Neural progenitor cell (in vitro differentiated cells): ENCODE measurements at regions not wholly inside any gene's neighbourhood (a gene's known extent, or its start where the extent isn't known, plus 50 kb on each side); places are given as distances from the start of the nearest gene placed in this dataset.

Source experiments
- DNase-seq: peaks from one replicate; pipeline ENCODE4 v3.0.0-alpha.2; 2016; ENCODE audit warnings: low spot score
- H2AFZ ChIP-seq: fragments of 200-600 bp; sonication (generic); replicated peaks from 2 replicates; pipeline ENCODE4 v1.6.1; 2016; ENCODE audit warnings: antibody characterized with exemption
- H3F3A ChIP-seq: fragments of 200-600 bp; sonication (generic); 2 replicates; pipeline ENCODE4 v1.6.1; 2016; ENCODE audit warnings: antibody characterized with exemption, low read depth
- H3K27ac ChIP-seq: fragments of 200-600 bp; sonication (generic); 2 replicates; pipeline ENCODE4 v1.5.1; 2016; ENCODE audit warnings: mild to moderate bottlenecking
- H3K27me3 ChIP-seq: fragments of 200-600 bp; sonication (generic); 2 replicates; pipeline ENCODE4 v1.6.1; 2016; ENCODE audit warnings: mild to moderate bottlenecking, moderate library complexity
- H3K36me3 ChIP-seq: fragments of 200-600 bp; sonication (generic); 2 replicates; pipeline ENCODE4 v1.5.1; 2016
- H3K4me1 ChIP-seq: fragments of 200-600 bp; sonication (generic); 2 replicates; pipeline ENCODE4 v1.6.1; 2016; ENCODE audit warnings: mixed run types
- H3K4me2 ChIP-seq: fragments of 200-600 bp; sonication (generic); 2 replicates; pipeline ENCODE4 v1.6.1; 2016
- H3K4me3 ChIP-seq: fragments of 200-600 bp; sonication (generic); 2 replicates; pipeline ENCODE4 v1.5.1; 2016
- H3K79me2 ChIP-seq: fragments of 200-600 bp; sonication (generic); 2 replicates; pipeline ENCODE4 v1.6.1; 2016; ENCODE audit warnings: low read depth
- H3K9ac ChIP-seq: fragments of 200-600 bp; sonication (generic); 2 replicates; pipeline ENCODE4 v1.6.1; 2016
- H3K9me3 ChIP-seq: fragments of 200-600 bp; sonication (generic); 2 replicates; pipeline ENCODE4 v1.5.1; 2016; ENCODE audit warnings: low read depth
- H4K20me1 ChIP-seq: fragments of 200-600 bp; sonication (generic); 2 replicates; pipeline ENCODE4 v1.6.1; 2016; ENCODE audit warnings: low read depth
- H3K27ac Mint-ChIP-seq: 3 replicates; pipeline ENCODE4 v1.8.0; 2021; ENCODE audit warnings: mixed read lengths
- H3K27me3 Mint-ChIP-seq: 2 replicates; pipeline ENCODE4 v1.8.0; 2022; ENCODE audit warnings: low read depth, mild to moderate bottlenecking, inconsistent platforms, moderate library complexity, mixed read lengths; ENCODE audit not compliant: insufficient read depth
- H3K36me3 Mint-ChIP-seq: 3 replicates; pipeline ENCODE4 v1.8.0; 2021; ENCODE audit warnings: mixed read lengths
- H3K4me1 Mint-ChIP-seq: 3 replicates; pipeline ENCODE4 v1.8.0; 2021; ENCODE audit warnings: mixed read lengths
- H3K4me3 Mint-ChIP-seq: 3 replicates; pipeline ENCODE4 v1.8.0; 2021; ENCODE audit warnings: mild to moderate bottlenecking, moderate library complexity, mixed read lengths
- H3K9me3 Mint-ChIP-seq: 3 replicates; pipeline ENCODE4 v1.8.0; 2020; ENCODE audit warnings: mixed read lengths
- CTCF ChIP-seq: fragments of 200-600 bp; sonication (generic); IDR thresholded peaks from 2 replicates; pipeline ENCODE4 v1.5.1; 2017; ENCODE audit warnings: antibody characterized with exemption, mild to moderate bottlenecking
- EZH2 ChIP-seq: fragments of 200-600 bp; sonication (generic); IDR thresholded peaks from 2 replicates; pipeline ENCODE4 v1.6.1; 2017; ENCODE audit warnings: antibody characterized with exemption, mild to moderate bottlenecking, moderate library complexity
- EZH2phosphoT487 ChIP-seq: fragments of 200-600 bp; sonication (generic); IDR thresholded peaks from 2 replicates; pipeline ENCODE4 v1.6.1; 2017; ENCODE audit warnings: antibody characterized with exemption

GRCh38 chr6:85115376-85115775 is 334.5 kb upstream of the NT5E start:
- no peak for DNase-seq
- no peaks in the 10 kb centered on the region for H3K27me3 Mint-ChIP-seq
- no peak overlapping the region for H3K27ac Mint-ChIP-seq
- Histone ChIP-seq H3K4me2 (no peak overlapping the region), H3K27ac (no peak overlapping the region), H3F3A (no peaks in the 10 kb centered on the region), H3K36me3 (no peaks in the 10 kb centered on the region), H3K9ac (no peak overlapping the region), H2AFZ (peak overlapping the region; percentile 46), H4K20me1 (no peaks in the 10 kb centered on the region), H3K9me3 (no peaks in the 10 kb centered on the region), H3K79me2 (no peaks in the 10 kb centered on the region), H3K27me3 (no peaks in the 10 kb centered on the region), H3K4me1 (peaks cover 16% of the 10 kb centered on the region), H3K4me3 (no peak overlapping the region)
- TF ChIP-seq EZH2 = no peak
- no peak for TF ChIP-seq CTCF
- no peak for TF ChIP-seq EZH2phosphoT487
- H3K9me3 Mint-ChIP-seq = no peaks in the 10 kb centered on the region
- peaks cover 13% of the 10 kb centered on the region for H3K4me1 Mint-ChIP-seq
- no peak overlapping the region for H3K4me3 Mint-ChIP-seq
- H3K36me3 Mint-ChIP-seq = no peaks in the 10 kb centered on the region

- no peaks in the 10 kb centered on the region for H3K27me3 Mint-ChIP-seq
- TF ChIP-seq EZH2phosphoT487 (no peak), CTCF (no peak)
- H3K9me3 Mint-ChIP-seq = no peaks in the 10 kb centered on the region
- peaks cover 13% of the 10 kb centered on the region for H3K4me1 Mint-ChIP-seq
- no peaks in the 10 kb centered on the region for H3K9me3 ChIP-seq
- H3K4me3 Mint-ChIP-seq = no peak overlapping the region
- no peaks in the 10 kb centered on the region for H3K36me3 Mint-ChIP-seq
- no peak overlapping the region for H3K27ac ChIP-seq
- H3K4me2 ChIP-seq = no peak overlapping the region
- H3K36me3 ChIP-seq = no peaks in the 10 kb centered on the region
- no peak overlapping the region for H3K4me3 ChIP-seq
- no peaks in the 10 kb centered on the region for H3K79me2 ChIP-seq
- no peak for DNase-seq
- H3K27ac Mint-ChIP-seq = no peak overlapping the region
- H3K27me3 ChIP-seq = no peaks in the 10 kb centered on the region
- H3K4me1 ChIP-seq = peaks cover 16% of the 10 kb centered on the region
- H3K9ac ChIP-seq = no peak overlapping the region
- no peaks in the 10 kb centered on the region for H4K20me1 ChIP-seq
- no peak overlapping the region for H2AFZ ChIP-seq
- no peaks in the 10 kb centered on the region for H3F3A ChIP-seq
These were observed 335.3 kb upstream of the NT5E start for GRCh38 chr6:85114581-85114935.

GRCh38 chr6:85113934-85114580 is 335.8 kb upstream of the NT5E start:
- TF ChIP-seq EZH2 (no peak), EZH2phosphoT487 (no peak), CTCF (no peak)
- Histone ChIP-seq H2AFZ (no peak overlapping the region), H3K4me3 (no peak overlapping the region), H3K4me1 (peaks cover 16% of the 10 kb centered on the region), H3K9ac (no peak overlapping the region), H3K27ac (no peak overlapping the region), H3K27me3 (no peaks in the 10 kb centered on the region), H3K79me2 (no peaks in the 10 kb centered on the region), H4K20me1 (no peaks in the 10 kb centered on the region), H3F3A (no peaks in the 10 kb centered on the region), H3K4me2 (no peak overlapping the region), H3K36me3 (no peaks in the 10 kb centered on the region), H3K9me3 (no peaks in the 10 kb centered on the region)
- Mint-ChIP-seq H3K27me3 (no peaks in the 10 kb centered on the region), H3K36me3 (no peaks in the 10 kb centered on the region), H3K27ac (no peak overlapping the region), H3K4me3 (no peak overlapping the region), H3K4me1 (peaks cover 13% of the 10 kb centered on the region), H3K9me3 (no peaks in the 10 kb centered on the region)
- DNase-seq = no peak
